HG03432 (cell line): ENCODE measurements at regions not wholly inside any gene's neighbourhood (a gene's known extent, or its start where the extent isn't known, plus 50 kb on each side); places are given as distances from the start of the nearest gene placed in this dataset.

Experiments
- ATAC-seq: cut with Tn5 transposase; IDR thresholded peaks from one replicate; pipeline ENCODE4 v1.9.1; 2021; ENCODE audit warnings: mild to moderate bottlenecking, moderate library complexity; ENCODE audit not compliant: unreplicated experiment

DNA sequence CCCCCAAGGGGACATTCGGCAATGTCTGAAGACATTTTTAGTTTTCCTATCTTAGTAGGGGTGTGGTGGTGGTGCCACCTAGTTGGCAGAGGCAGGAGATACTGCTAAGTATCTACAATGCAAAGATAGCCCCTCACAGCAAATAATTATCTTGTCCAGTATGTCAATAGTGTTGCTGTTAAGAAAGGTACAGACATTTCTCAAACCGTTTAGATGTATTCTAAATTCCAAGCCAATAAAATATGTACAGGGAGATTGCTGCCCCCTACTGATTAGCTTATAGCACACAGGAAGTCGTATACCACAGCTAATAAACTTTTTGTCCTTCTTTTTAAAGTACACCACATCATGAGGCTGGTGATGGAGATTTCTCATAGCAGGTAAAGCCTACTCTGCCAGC lies 260.5 kb downstream of the TMA16 start:
- ATAC-seq, result peak; percentile 80

DNA sequence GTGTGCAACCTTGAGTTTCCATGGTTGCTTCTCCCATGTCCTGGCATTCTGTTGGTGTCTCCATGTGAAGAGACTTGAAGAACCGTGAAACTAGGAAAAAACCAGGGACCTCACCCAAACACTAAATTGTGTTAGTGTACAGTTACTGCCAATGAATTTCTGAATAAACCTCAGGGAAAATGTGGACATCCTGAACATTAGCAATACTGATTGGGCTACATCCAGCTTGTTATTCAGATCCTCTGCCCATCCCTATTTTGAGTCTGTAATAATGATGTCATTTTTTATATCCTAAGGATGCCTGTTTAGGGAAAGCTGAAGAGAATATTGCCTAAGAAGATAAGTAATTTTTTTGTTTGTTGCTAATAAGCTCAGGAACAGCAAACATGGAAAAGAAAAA lies 262.7 kb downstream of the TMA16 start:
- ATAC-seq, result no peak

DNA sequence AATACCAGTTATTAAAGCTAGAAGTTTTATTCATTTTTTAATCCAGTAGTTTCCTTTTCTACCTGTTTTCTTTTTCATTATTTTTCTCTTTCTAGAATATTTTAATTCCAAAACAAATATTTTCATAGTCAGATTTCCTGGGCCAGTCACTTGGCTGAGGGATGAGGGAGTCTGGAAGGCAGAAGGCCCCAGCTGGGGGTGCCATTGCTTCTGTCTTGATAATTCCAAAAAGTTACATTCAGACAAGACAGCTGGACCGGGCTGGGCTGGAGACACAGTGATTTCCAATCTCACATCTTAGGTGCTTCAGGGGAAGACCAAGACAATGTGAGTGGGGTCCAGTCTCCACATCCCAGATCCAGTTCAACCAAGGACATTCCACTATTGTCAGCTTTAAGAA lies 263.5 kb downstream of the TMA16 start:
- no peak for ATAC-seq

DNA sequence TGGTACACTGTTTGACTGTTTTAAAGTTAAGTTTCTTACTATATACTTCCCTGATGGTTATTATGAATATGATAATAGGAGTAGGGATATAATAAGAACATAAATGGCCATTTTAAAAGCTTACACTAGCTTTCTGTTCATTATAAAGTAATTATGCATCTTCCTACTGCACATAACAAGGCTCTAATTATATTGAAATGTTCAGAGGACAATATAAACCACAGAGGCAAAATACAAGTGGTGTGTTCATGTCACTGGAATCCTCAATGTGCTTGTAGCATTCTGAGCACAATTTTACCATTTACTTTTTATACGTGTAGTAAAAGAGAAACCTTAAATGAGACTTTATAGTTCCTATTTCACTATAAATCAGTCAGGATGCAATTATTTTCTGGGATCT lies 268.3 kb downstream of the TMA16 start:
- ATAC-seq, result no peak

DNA sequence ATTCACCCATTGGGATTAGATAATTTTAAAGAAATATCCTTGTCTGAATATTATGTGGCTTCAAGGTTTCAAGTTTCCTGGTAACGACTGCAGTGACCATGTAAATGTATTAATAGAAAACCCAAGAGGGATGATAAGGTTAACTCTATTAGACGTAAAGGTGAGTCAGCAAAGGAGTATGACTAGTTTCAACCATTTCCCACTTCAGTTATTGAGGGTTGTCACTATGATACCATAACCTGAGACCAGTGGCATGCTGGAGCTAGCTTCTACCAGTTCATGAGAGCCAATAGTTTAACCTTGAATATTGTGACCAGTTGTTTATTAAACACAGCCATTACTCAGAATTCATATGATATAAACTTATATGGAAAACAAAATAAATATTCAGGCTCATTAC lies 270.1 kb downstream of the TMA16 start:
- ATAC-seq, result no peak

DNA sequence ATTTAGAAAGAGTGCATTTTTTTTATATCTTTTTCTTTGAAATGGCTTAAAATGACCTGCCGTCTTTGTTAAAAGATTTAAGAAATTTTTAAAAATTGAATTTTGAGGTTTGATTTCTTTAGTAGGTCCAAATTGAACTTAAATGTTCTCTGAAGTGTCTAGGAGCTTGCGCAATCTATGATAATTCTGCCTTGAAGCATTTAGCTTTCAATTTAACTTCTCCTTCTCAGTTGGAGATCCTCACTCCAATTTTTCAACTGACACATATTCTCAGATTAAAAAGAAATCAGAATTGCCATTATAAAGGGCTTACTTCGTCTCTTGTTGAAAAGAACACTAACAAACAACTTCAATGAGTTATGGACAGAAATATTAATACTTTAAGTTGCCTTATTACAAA lies 273.5 kb downstream of the TMA16 start:
- ATAC-seq, result no peak

DNA sequence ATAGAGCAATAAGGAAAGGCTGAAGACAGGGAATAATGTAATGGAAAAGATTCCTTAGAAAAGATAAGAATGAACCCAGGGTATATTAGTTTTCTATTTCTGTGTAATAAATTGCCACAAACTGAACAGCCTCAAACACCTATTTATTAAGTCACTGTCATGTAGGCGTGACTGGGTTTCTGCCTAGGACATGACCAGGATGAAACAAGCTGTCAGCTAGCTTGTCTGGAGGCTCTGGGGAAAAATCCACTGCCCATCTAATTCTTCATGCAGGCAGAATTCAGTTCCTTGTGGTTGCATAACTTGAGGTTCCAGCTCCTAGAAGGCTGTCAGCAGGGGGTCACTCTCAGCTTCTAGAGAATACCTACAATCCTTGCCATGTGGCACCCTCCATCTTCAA lies 277.7 kb downstream of the TMA16 start:
- no peak for ATAC-seq

DNA sequence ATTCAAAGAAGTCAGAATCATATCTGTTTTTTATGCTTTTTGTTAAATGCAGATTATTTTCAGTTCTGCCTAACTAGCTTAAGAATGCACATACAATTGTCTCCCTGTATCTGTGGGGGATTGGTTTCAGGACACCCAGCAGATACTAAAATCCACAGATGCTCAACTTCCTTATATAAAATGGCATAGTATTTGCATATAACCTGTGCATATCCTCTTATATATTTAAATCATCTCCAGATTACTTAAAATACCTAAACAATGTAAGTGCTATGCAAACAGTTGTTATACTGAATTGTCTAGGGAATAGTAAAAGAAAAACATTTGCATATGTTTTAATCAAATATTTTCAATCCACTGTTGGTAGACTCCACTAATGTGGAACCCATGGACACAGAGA lies 279.4 kb downstream of the TMA16 start:
- ATAC-seq, result no peak

DNA sequence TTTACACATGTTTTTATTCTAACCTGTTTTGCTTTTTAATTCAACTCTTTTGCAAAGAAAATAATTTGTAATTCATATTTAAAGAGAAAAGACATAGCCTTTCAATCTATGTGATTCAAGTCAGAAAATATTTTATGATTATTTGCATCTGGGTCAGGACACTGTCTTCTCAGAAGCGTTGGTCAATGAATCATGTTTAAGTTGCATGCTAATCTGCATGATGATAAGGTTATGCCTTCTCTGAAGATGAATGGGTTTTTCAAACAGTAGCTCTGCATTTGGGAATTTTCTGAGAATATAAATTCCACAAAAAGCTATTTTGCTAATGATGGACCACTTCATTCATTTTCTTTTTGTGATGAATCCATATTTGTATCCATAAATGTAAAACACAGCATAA lies 282.5 kb downstream of the TMA16 start:
- no peak for ATAC-seq

DNA sequence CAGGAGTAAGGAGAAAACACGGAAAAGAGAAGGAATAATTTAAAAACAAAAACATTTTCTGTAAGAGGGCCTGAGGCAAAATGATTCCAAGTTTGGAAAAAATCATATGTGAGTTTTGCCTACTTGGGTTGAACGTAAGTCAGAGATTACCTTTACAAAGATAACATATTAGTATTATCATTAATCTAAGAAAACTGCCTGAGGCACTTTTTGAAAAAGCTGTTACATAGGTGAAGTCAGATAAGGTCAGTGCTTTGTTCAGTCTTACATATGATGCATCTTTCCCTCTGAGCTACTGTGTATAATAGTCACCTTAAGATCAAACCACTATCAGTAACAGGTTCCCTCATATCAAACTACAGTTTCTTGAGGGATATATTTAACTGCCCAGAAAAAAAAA lies 287.2 kb downstream of the TMA16 start:
- ATAC-seq, result no peak

DNA sequence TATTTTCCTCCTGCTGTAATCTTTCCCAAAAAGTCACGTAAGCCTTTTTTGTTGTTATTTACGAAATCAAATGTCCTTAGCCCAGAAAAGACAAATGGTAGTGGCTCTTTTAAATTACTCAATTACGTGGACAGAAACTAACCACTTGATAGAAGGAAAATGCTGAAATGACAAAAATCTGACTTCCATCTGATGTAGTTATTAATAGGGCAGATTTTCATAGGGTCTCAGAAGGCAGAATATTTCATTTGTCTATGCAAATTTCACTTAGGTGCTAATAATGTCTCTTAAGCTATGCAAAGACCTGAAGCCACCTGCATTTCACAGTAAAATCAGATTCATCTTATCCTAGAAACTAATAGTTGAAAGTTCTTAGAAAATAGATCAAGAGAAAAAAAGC lies 295.7 kb downstream of the TMA16 start:
- ATAC-seq, result no peak

DNA sequence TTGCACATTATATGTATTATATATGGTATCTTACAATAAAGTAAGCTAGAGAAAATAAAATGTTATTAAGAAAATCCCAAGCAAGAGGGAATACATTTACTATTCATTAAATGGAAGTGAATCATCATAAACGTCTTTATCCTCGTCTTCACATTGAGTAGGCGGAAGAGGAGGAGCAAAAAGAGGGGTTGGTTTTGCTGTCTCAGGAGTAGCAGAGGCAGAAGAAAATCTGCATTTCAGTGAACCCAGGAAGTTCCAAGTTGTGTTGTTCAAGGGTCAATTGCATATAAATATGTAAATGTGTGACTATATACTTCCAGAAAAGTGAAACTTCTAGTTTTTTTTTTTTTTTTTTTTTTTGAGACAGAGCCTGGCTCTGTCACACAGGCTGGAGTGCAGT lies 301.4 kb downstream of the TMA16 start:
- no peak for ATAC-seq

DNA sequence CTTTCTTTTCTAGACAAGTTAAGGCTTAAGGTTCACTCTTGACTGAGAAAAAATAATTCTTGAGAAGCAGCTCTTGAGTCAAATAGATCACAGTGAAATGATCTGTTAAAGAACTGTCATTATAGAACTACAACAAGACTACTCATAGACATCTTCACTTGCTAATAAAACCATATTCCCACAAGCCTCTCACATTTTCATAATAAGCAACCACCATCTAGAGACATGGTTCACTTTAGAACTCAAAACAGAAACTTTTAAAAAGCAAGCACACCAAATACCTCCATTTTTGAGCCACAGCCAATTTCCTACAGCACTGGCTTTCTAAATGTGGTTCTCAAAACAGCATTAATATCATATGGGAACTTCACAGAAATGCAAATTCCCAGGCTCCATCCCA lies 309.5 kb downstream of the TMA16 start:
- no peak for ATAC-seq

DNA sequence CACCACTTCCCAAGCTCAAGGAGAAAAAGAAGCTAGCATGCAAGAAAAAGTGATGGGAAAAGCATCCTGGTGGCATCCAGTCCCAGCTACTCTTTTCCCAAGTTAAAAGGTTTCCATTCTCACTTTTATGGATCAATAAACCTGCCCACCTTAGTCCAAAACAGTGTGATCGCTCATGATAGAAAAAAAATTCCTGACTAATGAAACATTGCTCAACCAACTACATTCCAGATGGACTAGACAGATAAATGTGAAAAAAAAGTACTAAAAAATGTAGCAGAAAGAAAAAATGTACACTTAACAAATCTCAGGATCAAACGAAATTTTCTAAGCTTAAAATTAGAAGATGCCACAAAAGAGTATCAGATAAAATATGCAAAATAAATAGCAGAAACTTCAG lies 312.2 kb downstream of the TMA16 start:
- ATAC-seq, result no peak

DNA sequence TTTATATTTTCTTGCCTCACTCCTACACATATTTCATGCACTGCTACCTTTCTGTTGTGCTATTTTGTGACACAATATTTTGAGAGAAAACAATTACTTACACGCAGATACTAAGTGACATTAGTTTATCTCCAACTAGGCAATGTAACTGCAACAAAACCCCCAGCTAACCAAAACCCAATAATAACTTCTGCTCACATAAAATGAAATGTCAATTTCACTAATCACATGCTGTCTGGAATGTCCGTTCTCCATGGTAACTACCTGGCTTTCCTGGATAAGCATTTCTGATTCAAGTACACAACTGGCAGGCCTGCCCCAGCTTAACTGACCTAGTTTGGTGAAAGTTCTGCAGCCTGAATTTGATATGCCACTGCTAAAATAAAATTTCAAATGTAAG lies 313.5 kb downstream of the TMA16 start:
- ATAC-seq, result no peak

DNA sequence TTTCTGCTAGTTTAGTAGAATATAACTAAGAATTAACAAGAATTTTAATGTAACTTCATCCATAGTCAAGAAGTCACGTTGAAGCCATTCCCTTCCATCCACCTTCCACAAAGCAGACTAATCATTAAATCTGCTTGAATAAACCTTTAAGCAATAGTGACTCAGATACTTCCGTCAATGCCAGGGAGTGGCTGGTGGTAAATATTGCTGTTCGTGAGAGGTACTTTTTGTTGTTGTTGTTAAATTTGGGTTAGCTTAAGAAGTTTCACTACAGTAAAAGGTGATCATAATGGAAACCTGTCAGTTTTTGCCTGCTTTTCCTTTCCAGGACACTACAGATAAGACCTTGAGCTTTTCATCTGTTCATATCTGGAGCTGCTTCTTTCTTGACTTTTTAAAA lies 316.3 kb downstream of the TMA16 start:
- ATAC-seq, result peak; percentile 86

DNA sequence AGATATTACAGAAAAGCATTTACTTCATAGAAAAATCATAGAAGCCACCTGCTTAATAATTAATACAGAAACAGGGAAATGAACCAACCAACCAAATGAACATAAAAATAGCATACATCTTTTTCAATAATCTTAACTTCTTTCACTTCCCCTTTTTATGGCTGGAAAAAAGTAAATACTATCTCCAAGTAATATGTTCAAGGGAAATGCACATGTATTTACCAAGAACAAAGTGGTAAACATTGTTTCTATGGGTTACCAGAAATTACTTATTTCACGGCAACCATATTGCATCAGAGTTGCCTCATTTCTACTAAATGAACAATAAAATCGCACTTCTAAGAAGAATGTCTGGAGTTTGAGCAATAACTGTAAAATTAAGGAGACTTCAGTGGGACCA lies 321.3 kb downstream of the TMA16 start:
- peak; percentile 70 for ATAC-seq

DNA sequence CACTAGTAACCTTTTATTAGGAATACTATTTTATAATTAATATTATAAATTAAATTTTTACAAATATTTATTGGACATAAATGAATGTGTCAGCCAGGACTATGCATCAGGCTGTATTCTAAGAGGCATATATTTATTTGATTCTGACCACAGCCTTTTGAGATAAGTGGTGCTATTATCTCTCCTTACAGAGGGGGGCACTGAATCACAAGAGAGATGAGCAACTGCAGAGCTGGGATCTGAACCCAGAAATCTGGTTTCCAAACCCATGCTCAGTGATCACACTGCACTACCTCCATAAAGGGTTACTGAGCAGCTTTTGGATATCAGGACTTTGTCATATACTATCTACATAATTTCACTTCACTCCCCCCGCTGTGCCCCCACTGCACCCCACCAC lies 322.0 kb downstream of the TMA16 start:
- no peak for ATAC-seq

DNA sequence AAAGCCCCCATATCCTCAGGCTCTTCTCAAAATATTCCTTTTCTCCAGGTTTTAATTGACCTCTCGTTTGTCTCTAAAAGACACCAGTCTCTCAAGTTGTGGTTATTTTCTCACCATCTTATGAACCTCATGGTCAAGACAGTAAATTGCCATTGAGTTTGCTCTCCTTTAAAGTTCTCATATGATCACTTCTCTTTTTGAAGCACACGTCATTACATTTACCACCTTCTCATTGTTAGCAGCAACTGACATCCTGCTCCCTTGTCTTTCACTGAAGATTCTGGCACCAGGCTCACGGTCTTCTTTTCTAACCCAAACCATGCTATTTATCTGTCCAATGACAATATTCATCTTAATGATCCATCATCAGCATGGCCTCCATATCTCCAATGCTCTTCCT lies 324.2 kb downstream of the TMA16 start:
- ATAC-seq, result no peak

DNA sequence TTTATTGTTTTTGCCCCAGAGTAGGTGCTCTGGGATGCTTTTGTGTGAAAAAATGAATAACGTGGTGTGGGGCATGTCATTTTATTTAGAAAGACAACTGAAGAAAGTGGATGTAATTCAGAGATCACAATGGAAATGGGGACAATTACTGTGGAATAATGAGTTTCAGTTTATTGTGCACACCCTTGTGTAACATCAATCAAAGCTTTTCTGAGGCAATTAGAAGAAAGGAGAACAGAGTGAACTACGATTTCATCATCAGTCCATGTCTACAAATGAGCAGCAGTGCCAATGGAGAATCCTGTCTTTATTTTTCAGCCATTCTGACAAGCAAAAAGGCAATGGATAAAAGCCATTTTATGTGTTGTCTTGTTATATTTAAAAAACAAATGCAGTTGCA lies 339.2 kb downstream of the TMA16 start:
- no peak for ATAC-seq

DNA sequence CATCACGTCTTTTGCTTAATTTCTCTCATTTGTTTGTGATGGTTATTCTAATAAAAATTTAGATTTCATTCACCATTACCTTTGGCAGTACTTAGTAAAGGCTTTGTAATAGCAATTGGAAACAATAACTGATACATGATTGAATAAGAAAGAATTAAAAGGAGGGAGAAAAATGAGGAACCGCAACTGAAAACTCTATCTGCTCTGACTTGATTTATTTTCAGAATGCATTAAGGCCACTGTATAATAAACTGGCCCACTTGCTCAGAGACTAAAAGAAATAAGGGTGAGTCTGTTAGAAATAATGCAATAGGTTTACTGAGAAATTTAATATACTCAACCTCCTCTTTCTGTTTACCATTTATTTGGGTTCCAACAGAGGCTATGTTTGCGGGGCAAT lies 351.5 kb downstream of the TMA16 start:
- ATAC-seq, result no peak

DNA sequence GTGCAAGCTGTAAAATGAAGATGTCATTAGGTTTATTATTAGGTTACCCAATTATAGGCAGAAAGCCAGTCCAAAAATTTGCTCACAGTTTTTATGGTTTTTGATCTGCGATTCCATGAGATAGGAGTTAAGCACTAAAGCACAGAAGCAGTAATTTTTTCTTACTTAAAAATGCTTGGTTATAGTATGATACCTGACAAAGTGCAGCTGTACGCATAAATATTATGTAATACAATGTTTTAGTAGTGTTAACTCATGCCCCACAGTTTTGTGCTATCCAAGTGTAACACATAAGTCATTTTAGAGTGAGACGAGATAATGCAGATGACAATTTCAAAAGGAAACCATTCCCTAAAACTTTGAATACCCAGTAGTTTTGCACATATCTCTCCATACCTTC lies 357.8 kb downstream of the TMA16 start:
- no peak for ATAC-seq

DNA sequence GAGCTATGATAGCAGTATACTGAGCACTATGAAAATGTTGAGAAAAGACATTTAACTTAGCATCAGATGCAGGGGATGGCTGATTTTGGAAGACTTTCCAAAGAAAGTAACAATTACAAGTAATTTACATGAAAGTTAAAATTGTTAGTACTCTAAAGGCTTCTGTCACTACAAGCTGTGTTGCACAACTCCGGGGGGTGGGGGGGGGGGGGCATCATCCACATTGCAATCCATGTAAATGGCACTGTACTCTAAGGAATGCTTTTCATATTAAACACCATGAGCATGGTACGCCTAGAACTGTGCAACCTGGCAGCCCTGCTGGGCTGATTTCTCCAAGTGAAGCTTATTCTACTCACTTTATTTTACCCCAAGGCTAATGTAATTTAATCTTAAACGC lies 363.4 kb downstream of the TMA16 start:
- no peak for ATAC-seq

DNA sequence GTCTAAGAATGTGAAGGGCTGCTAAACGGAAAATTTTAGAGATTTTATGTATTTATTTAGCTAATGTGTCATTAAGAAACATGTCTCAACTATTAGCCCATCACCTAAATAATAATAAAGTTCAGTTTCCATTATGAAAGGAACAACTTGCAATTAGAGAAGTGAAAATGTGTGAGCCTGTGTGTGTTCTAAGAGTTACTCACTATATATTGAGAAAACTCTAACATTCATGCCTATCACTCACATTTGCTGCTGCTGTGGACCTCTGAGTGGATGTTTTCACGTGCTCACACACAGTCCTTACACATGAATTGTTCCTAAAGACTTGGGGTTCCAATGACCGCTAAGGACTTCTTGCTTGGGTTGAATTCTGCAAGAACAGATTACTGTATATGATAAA lies 364.0 kb downstream of the TMA16 start:
- ATAC-seq, result peak; percentile 60
